Astrocyte (in vitro differentiated cells and primary cell): ENCODE measurements at regions not wholly inside any gene's neighbourhood (a gene's known extent, or its start where the extent isn't known, plus 50 kb on each side); places are given as distances from the start of the nearest gene placed in this dataset.

Experiments used
- EZH2 ChIP-seq: IDR thresholded peaks from 2 replicates; pipeline ENCODE4 v1.6.1; 2012; ENCODE audit warnings: mild to moderate bottlenecking, low read length, inconsistent platforms; ENCODE audit not compliant: insufficient read depth
- TF ChIP-seq, protein P1 (sequence below): IDR thresholded peaks from 2 replicates; pipeline ENCODE4 v1.5.1; 2011; ENCODE audit warnings: low read depth, mild to moderate bottlenecking, inconsistent platforms, low read length, moderate library complexity; ENCODE audit not compliant: insufficient read depth

DNA sequence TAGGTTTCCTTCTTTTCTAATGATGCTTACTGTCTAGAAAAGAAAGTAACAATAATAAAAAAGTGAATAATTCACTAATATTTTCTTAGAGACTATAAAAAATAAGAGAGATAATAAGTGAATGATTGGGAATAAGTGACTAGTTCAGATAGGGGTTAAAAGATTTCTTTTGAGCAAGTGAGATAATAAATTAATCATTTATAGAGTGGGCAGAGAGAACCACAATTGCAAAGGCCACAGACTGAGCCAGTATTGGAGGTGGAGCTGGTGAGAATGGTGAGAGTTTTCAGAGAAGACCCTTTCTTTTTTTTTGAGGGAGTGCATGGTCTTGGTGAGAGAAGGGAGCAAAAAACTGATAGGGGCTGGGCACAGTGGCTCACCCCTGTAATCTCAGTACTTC is 159.1 kb upstream of the SALL1 start:
- TF ChIP-seq, protein P1, sequence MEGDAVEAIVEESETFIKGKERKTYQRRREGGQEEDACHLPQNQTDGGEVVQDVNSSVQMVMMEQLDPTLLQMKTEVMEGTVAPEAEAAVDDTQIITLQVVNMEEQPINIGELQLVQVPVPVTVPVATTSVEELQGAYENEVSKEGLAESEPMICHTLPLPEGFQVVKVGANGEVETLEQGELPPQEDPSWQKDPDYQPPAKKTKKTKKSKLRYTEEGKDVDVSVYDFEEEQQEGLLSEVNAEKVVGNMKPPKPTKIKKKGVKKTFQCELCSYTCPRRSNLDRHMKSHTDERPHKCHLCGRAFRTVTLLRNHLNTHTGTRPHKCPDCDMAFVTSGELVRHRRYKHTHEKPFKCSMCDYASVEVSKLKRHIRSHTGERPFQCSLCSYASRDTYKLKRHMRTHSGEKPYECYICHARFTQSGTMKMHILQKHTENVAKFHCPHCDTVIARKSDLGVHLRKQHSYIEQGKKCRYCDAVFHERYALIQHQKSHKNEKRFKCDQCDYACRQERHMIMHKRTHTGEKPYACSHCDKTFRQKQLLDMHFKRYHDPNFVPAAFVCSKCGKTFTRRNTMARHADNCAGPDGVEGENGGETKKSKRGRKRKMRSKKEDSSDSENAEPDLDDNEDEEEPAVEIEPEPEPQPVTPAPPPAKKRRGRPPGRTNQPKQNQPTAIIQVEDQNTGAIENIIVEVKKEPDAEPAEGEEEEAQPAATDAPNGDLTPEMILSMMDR: no peak
- TF ChIP-seq EZH2: no peak
